HG03558 (cell line): ENCODE measurements at regions not wholly inside any gene's neighbourhood (a gene's known extent, or its start where the extent isn't known, plus 50 kb on each side); places are given as distances from the start of the nearest gene placed in this dataset.
A peak's percentile ranks its signal among the peaks of the same experiment; 100 is the strongest.
"Not testable (repeated sequence)": the region's sequence is repeated elsewhere in the genome, so short reads cannot be mapped to it uniquely, and the experiment has no call there.

ENCODE experiments used
- ATAC-seq: cut with Tn5 transposase; IDR thresholded peaks from one replicate; pipeline ENCODE4 v1.9.1; 2021; ENCODE audit warnings: moderate number of reproducible peaks; ENCODE audit not compliant: unreplicated experiment; ENCODE audit errors: extremely low read depth

DNA sequence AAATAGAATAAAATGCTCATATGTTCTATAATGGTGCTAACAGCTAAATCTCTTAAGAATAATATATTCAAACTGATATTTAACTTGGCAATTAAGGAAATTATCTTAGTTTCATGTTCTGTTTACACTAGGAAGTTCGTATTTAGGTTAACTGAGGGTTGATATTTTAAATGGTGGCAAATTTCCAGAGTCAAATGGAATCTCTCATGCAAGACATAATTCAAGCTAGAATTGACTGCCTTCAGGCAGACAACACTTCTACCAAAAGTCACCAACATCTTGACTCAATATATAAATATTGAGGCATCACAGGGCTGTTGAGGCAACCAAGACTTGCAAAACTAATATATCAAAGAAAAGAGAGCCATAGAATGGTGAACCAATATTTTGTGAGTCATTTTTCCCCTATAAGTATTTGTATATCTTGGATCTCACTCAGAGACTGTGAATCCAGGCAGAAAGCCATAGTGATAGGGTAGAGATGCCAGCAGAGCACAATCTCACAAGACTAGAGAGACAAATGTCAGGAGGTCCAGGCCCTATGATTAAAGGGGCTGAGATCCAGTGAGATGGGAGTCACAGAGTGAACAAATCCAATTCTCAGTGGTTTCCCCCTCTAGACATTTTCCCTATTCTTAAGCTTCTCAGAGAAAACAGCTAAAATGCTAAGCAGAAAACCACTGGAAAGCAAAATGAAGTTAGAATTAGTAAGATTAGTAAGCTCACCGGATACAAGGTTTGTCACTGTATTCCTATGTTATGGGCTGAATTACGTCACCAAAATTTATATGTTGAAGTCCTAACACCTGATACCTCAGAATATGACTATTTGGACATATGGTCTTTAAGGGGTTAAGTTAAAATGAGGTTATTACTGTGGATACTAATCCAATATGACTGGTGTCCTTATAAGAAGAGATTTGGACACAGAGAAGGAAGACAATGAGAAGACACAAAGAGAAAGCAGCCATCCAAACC is 358.2 kb upstream of the UBE2E3 start:
- ATAC-seq = no peak

DNA sequence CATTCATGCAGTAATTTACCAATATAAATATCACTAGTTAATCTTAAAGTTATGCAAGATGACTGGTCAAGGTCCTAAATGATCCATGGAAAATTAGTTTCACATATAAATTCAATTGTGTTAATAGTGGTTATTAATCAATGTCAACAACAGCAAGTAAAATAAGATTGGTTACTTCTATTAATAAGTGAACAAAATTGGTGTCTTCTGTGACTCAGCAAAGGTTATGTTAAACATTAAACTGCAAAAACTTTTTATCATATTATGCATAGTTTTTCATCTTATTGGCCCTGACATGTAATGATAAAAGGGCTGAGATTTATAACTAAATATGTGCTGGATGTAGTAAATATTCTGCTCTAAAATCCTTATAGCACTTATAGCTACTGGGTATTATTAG is 359.0 kb upstream of the UBE2E3 start:
- ATAC-seq = no peak

DNA sequence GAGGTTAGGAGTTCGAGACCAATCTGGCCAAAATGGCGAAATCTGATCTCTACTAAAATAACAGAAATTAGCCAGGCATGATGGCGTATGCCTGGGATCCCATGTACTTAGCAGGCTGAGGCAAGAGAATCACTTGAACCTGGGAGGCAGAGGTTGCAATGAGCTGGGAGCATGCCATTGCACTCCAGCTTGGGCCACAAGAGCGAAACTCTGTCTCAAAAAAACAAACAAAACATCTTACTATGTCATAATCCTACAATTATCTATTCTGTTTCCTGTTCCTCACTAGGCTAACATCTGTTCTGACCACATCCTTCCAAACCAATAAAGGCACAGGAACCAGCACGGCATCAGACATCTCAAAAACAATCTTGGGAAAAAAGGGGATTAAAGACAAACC is 361.8 kb upstream of the UBE2E3 start:
- no peak for ATAC-seq

DNA sequence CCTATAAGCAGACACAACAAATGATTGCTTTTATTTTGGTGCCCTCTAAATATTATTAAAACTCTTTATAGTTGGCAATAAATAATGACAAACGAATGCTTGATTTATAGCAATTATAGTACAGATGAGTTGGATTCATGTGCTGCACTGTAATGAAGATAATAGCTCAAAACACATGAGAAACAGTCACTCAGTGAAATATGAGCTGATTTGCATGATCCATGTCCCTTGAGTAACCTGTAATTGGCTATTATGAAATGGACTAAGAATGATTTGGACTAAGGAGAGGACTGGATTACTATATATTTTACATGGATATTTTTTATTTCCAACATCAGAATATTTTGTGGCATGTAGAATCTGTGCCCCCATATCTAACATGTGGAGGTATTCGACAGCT is 365.6 kb upstream of the UBE2E3 start:
- no peak for ATAC-seq

DNA sequence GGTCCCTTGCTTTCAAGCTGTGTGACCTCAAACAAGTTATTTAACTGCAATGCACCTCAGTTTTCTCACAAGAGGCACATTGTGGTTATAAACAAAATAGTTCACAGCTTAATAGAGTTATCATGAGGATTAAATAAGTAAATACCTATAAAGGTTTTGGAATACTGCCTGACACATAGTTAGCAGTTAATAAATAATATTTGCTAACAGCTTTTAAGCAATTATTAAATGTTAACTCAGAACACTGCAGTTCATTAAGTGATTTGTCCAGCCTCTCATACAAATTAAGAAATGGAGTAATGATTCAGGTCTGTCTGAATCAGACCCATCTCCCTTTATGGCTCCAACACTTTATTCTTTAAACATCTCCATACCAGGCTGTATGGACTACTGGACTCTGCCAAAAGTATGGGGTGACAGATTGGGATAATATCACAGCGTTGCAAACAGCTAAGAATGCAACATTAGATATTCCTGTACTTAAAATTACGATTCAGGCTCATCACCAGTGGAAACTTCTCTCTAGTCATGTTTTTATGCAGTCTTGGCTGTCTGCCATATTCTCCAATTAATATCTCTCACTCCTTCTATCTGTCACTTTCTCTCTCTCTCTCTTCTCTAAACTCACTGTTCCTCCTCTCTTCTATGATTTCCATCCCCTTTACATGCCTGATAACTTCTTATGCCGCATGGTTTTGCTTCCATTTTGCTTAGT is 370.6 kb upstream of the UBE2E3 start:
- ATAC-seq = no peak

DNA sequence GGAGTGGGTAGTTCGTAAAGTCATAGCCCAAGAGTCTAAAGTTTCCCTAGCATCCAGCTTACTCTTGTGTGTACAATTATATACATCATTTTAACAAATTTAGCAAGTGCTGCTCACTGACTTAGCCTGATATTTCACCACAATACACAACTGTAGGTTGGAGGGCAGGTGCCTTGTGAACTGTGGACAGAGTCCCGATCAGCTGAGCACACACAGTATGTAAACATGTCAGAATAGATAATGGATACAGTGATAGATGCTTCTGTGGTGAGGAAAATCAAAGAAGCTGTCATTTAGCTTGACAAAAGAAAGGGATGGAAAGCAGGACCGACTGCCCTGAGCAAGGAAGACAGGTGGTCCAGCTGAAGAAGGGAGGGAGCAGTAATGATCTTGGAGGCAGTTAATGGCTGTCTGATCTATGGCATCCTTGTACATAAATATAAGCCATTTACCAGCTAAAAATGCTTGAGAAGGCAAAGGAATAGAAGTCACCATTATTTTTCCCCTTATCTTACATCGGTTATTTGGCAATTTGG is 372.8 kb upstream of the UBE2E3 start:
- no peak for ATAC-seq

DNA sequence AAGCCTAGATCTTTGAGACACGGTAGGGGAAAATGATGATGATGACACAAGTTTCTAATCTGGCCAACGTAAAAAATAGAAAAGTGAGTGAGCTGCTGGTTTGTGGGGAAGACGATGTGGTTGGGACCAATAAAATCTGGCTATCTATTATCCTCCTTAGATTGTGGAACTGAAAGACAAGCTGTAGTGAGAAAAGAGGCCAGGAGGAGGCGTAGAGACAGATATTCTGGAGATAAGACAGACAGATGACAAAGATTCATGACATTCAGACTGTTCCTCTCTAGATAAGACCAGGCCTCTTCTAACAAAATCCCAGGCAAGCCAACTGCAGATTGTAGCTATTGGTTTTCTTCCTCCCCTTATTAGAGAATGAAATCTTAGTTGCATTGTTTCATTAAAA is 376.3 kb upstream of the UBE2E3 start:
- peak; percentile 54 for ATAC-seq

DNA sequence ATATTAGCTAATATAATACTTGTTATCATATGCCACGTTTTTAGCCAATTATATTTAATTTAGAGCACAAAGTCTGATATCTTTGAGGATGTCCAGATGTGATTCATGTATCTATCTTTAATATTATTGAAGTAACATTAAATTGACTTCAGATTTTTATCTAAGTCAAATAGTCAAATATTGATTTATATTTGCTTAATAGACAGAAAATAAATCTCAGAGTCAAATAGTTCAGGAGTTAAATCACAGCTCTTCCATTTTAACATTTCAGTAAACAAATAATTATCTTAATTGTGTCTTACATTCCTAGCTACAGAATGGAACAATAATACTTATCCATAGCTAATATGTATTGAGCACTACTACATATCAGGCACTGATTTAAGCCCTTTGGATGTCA is 379.4 kb upstream of the UBE2E3 start:
- ATAC-seq = no peak

DNA sequence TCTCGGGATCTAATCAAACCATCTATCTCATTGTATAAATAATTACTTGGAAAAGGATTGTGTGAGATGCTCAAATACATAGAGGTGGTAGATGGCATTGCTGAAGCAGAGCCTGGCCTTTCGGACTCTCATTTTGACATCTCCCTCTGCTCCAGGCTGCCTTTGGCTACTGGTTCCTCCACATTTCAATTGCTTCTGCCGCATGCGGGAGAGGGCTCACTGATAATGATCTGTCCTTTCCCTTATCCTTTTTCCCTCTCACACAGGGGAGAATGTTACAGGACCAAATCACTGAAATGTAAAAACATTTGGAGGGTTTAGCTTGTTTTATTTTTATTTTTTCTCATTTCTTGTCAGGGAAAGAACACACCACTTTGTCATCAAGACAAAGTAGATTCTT is 380.6 kb upstream of the UBE2E3 start:
- ATAC-seq = no peak

DNA sequence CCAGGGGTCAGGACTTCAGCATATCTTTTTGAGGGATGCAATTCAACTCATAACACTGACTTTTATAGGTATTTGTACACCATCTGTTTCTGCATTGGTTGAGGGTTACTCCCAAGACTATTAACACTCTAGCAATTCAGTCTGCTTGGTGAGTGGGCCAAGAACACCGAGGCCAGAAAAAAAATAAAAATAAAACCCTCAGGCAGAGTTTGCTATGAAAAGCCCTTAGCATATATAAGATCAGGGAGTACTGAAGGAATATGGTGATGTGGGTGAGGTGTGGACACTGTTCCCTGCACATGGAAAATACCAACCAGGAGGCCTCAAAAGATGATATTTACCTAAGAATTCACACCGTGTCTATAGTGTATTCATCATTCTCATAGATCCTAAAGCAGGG is 383.2 kb upstream of the UBE2E3 start:
- no peak for ATAC-seq

DNA sequence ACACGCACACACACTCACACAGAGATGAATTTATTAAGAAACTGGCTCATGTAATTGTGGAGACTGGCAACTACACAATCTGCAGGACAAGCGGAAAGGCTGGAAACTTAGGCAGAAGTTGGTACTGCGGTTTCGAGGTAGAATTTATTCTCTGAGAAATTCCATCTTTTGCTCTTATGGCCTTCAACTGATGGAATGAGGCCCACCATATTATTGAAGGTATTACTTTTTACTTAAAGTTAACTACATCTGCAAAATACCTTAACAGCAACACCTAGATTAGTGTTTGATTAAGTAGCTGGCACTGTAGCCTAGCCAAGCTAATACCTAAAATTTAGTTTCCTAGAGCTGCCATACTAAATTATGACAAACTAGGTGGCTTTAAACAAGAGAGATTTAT is 384.0 kb upstream of the UBE2E3 start:
- ATAC-seq = no peak

DNA sequence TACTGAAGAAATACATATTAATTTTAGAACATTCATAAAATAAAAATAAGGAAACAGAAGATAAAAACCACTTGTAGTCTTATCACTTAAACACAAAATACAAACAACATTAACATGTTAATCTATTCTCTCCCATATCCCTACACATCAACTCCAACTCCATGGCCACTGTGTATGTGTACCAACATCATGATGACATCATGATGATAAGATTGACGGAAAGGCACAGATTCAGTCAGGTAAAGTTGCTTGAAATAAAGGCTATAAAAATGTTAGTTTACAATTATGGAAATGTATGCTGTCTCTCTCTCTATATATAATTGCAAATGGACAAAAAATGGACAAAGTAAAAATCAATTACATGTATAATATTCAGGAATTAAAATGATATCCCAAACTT is 388.5 kb upstream of the UBE2E3 start:
- no peak for ATAC-seq

DNA sequence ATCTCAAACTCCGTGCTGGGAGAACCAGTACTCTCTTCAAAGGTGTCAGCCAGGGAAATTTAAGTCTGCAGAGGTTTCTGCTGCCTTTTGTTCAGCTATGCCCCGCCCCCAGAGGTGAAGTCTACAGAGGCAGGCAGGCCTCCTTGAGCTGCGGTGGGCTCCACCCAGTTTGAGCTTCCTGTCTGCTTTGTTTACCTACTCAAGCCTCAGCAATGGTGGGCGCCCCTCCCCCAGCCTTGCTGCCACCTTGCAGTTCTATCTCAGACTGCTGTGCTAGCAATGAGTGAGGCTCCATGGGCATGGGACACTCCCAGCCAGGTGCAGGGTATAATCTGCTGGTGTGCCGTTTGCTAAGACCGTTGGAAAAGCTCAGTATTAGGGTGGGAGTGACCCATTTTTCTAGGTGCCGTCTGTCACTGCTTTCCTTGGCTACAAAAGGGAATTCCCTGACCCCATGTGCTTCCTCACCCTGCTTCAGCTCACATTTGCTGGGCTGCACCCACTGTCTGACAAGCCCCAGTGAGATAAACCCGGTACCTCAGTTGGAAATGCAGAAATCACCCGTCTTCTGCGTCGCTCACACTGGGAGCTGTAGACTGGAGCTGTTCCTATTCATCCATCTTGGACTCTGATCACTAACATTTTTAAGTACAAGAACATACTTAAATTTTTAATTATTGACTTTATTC is 389.2 kb upstream of the UBE2E3 start:
- ATAC-seq = not testable (repeated sequence)

DNA sequence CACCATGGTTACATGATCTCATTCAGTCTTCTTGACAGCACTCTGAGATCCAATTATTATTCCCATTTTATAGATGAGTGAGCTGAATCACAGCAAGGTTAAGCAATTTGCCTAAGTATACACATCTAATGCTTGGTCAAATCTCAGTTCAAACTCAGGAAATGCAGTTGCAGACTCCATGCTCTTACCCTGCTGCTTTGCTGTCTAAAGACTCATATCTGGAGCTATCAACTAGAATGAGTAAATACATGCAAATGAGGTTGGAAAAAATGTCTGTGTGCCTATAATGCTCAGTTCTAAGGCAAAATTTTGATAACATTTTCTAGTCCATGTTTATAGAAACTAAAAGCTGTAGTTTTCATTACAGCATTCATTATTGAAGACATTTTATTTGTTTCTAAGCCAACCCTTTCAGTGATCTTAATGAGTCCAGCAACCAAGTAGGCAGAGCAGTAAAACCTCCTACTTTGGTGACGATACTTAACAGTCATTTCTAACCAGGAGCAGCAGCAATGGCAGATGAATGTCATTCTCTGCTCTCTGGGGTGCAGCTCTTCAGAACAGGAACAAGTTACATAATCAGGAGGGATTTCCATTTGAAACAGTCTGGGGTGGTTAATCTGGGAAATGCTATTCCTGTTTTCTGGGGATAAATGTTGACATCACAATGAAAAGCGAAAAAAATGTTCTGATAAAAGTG is 396.8 kb upstream of the UBE2E3 start:
- ATAC-seq = no peak

DNA sequence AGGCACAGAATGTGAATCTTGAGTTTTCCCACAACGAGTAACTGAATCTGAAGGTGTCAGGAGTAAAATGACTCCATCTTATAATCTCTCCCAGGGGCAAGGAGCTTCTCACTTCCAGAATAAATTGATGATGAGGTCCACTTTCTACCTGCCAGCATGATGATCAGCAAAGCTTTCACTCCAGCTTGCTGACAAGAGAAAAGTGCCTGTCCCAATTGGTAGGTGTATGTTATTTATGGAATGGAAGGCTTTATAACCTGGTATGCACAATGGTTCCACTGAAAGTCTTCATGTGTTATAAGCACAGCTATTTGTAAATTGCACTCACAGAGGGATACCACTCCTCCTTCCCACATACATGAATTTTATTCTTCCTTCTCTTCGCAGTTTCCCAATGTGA is 401.0 kb upstream of the UBE2E3 start:
- ATAC-seq = no peak

DNA sequence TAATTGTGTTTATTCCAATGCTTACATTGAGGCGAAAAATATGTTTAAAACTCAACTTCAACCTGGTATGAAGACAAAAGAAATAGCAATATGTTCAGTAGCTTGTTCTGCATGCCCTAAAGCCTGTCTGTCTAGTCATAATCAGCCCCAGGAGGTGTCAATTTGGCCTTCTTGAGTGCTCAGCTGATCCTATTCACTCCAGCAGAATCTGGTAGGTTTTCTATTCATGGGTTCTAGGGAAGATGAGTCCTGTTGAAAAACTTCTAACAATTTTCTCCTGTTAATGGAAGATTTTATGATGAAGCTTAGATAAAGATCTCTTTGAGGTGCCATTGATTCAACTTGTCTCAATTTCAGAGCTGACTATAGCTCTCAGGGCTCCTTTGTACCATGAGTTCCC is 402.0 kb upstream of the UBE2E3 start:
- ATAC-seq = no peak

DNA sequence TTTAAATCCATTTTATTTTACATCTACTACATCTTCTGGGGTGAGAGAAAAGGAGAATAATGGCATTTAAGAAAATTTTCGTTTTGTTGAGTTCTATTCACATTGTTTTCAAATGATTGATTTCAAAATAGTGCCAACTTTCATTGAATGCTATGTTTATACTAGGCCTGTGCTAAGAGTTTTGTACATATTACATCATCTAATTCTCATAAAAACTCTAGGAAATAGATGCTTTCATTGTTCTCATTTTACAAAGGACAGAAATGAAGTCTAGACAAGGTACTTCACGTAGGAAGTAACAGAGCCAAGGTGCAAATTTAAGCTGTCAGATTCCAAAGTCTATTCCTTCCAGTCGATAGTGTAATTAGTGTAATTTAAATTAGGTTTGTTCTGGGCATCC is 402.8 kb upstream of the UBE2E3 start:
- ATAC-seq = no peak

DNA sequence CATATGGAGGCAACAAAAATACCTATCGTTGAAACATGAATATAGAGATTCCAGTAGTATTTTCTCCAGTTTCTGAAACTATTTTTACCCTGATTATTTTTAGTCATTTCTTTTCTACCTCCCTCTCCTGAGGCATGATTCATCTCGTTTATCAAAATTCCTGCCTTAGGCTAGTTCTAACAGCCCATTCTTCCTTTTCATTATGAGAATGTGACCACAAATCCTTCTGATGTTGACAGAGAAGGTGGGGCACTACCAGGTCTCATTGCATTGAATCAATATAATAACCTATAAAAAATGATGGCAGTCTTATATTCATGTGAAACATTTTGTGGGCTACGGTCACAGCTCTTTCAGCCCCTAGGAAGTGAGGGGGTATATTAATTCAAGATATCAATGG is 406.5 kb upstream of the UBE2E3 start:
- ATAC-seq = no peak

DNA sequence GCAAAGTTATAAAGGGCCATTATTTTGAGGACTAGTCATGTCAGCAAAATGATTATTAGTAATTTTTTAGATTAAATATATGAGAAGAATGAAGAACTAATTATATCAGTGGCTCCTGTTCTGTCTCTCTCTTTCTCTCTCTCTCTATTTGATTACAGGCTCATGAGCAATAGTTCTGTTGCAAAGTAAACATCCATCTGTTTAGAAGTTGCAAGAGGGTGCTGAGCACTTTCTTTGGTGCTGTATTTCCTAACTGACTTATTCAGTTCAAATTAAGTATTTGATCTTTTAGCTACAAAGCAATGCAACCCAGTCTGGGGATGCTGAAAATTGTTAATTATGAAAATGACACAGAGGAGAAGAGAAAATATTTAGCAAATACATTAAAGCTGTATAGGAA is 408.1 kb upstream of the UBE2E3 start:
- no peak for ATAC-seq

DNA sequence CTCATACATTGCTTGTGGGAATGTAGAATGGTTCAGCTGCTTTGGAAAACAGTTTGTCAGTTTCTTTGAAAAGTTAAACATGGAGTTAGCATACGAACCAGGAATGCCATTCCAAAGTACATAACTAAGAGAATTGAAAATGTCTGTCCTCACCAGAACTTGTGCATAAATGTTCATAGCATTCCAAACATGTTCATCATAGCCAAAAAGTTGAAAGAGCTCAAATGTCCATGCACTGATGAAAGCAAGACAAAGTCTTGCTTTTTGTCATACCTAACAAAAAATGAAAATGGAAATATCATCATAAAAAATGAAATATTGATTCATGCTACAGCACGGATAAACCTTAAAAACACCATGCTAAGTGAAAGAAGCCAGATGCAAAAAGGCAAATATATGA is 408.8 kb upstream of the UBE2E3 start:
- ATAC-seq = no peak
